ENCODE measurements at regions not wholly inside any gene's neighbourhood (a gene's known extent, or its start where the extent isn't known, plus 50 kb on each side); places are given as distances from the start of the nearest gene placed in this dataset.

GRCh38 chr12:115472852-115473251, 788.9 kb upstream of the TBX3 start:
- H3K36me3 Mint-ChIP-seq (ENCODE audit: low read depth) = no peaks in the 10 kb centered on the region
- no peaks in the 10 kb centered on the region for H3K9me3 Mint-ChIP-seq
- intact Hi-C loops (cut with micrococcal nuclease) = no loop called here
- no peak overlapping the region for H3K27ac Mint-ChIP-seq
- H3K27me3 Mint-ChIP-seq = no peaks in the 10 kb centered on the region
- H3K4me3 Mint-ChIP-seq = no peak overlapping the region
- no peaks in the 10 kb centered on the region for H3K4me1 Mint-ChIP-seq (ENCODE audit: low read depth)

GRCh38 chr12:115470977-115471376, 787.0 kb upstream of the TBX3 start:
- Mint-ChIP-seq H3K36me3 (ENCODE audit: low read depth) (no peaks in the 10 kb centered on the region), H3K4me3 (no peak overlapping the region), H3K27ac (no peak overlapping the region), H3K4me1 (ENCODE audit: low read depth) (no peaks in the 10 kb centered on the region), H3K9me3 (no peaks in the 10 kb centered on the region), H3K27me3 (no peaks in the 10 kb centered on the region)
- intact Hi-C loops (cut with micrococcal nuclease) = no loop called here

DNA sequence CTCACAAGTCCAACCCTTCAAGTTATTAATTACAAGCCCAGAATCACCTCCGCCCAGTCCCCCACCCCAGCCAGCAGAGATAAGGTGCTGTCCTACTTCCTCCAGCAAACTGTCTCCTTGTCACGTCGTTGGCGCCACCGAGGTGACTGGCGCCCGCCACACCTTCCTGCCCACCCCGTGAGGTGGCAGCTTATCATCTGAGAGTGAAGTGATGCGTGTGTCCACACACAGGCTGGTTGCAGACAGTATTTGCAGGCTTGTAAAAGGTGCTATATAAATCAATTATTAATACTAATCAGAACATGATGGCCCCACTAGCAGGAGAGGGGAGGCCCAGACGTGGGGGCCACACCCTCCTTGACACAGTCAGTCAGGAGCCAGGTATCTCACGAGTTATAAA, 786.6 kb upstream of the TBX3 start:
- Mint-ChIP-seq H3K9me3 (no peaks in the 10 kb centered on the region), H3K36me3 (ENCODE audit: low read depth) (no peaks in the 10 kb centered on the region), H3K27ac (no peak overlapping the region), H3K4me1 (ENCODE audit: low read depth) (no peaks in the 10 kb centered on the region), H3K4me3 (no peak overlapping the region), H3K27me3 (no peaks in the 10 kb centered on the region)
- intact Hi-C loops (cut with micrococcal nuclease) = no loop called here

GRCh38 chr12:115468087-115468510, 784.1 kb upstream of the TBX3 start:
- intact Hi-C loops (cut with micrococcal nuclease) = no loop called here

DNA sequence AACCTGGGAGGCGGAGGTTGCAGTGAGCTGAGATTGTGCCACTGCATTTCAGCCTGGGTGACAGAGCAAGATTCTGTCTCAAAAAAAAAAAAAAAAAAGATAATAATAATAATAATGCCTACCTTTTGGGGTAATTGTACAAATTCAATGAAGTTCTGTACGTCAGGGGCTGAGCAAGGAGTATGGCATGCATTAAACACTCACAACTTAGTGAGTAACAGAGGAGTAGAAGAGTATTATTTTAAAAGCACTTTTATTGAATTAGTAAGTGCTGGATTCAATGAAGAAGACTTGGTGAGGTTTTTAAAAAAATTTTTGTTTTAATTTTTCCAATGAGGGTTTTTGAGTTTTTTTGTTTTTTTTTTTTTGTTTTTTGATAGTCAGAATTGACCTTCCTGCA, 783.6 kb upstream of the TBX3 start:
- H3K27me3 Mint-ChIP-seq = peaks cover 2% of the 10 kb centered on the region

More at GRCh38 chr12:115468087-115468510, 784.1 kb upstream of the TBX3 start:
- no peak overlapping the region for H3K4me3 Mint-ChIP-seq
- peaks cover 2% of the 10 kb centered on the region for H3K27me3 Mint-ChIP-seq
- H3K36me3 Mint-ChIP-seq (ENCODE audit: low read depth) = no peaks in the 10 kb centered on the region
- no peak overlapping the region for H3K27ac Mint-ChIP-seq
- H3K4me1 Mint-ChIP-seq (ENCODE audit: low read depth) = no peaks in the 10 kb centered on the region
- no peaks in the 10 kb centered on the region for H3K9me3 Mint-ChIP-seq

GRCh38 chr12:115466076-115466475, 782.1 kb upstream of the TBX3 start:
- H3K36me3 Mint-ChIP-seq (ENCODE audit: low read depth) = no peaks in the 10 kb centered on the region
- no peak overlapping the region for H3K4me3 Mint-ChIP-seq
- H3K9me3 Mint-ChIP-seq = no peaks in the 10 kb centered on the region
- no peak overlapping the region for H3K27ac Mint-ChIP-seq
- intact Hi-C loops (cut with micrococcal nuclease) = no loop called here
- peaks cover 4% of the 10 kb centered on the region for H3K27me3 Mint-ChIP-seq
- no peaks in the 10 kb centered on the region for H3K4me1 Mint-ChIP-seq (ENCODE audit: low read depth)

More for the DNA sequence above, 783.6 kb upstream of the TBX3 start:
- no peak overlapping the region for H3K4me3 Mint-ChIP-seq
- intact Hi-C loops (cut with micrococcal nuclease) = no loop called here
- H3K4me1 Mint-ChIP-seq (ENCODE audit: low read depth) = no peaks in the 10 kb centered on the region
- H3K27ac Mint-ChIP-seq = no peak overlapping the region
- H3K9me3 Mint-ChIP-seq = no peaks in the 10 kb centered on the region
- H3K36me3 Mint-ChIP-seq (ENCODE audit: low read depth) = no peaks in the 10 kb centered on the region

DNA sequence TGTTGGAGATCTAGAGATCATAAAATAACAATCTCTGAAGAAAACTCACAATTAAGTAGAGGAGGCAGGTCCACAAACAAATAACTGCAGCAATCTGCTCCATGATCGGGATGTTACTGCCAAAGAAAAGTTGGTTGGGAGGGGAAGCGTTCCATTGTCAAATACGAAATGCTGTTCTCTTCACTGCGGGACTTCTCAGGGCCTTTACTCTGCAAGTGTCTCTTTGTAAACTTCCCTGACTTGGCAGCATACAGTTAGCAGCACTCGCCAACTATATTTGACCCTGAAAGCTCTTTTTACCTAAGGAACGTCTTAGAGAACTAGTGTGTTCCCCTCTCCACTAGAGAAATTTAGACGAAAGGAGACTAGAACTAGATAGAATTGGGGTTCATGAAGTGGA, 780.7 kb upstream of the TBX3 start:
- intact Hi-C loops (cut with micrococcal nuclease) = no loop called here
- H3K4me1 Mint-ChIP-seq (ENCODE audit: low read depth) = no peaks in the 10 kb centered on the region
- H3K4me3 Mint-ChIP-seq = no peak overlapping the region
- no peaks in the 10 kb centered on the region for H3K9me3 Mint-ChIP-seq
- H3K36me3 Mint-ChIP-seq (ENCODE audit: low read depth) = no peaks in the 10 kb centered on the region
- H3K27ac Mint-ChIP-seq = no peak overlapping the region
- H3K27me3 Mint-ChIP-seq = peaks cover 4% of the 10 kb centered on the region

DNA sequence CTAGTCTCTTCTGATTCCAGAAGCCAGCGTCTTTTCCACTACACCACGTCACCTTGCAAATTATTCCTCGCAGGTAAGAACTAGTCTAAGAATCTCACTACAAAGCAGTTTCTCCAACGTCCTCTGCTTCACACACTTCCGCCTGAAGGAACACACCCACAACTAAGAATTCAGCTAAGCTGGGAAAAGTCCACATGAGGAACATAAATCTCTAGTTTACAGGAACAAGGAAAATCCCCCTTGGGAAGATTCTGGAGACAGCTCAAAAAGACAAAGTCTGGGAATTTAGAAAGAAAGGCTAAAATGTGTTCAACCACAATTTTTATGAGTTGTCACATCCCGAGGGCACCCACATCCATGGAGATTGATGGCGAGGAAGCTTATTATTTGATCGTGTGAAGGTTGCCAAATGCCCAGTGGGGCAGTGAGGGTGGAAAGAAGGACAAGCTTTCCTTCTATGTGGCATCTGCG, 780.2 kb upstream of the TBX3 start:
- Mint-ChIP-seq H3K27me3 (peaks cover 4% of the 10 kb centered on the region), H3K27ac (no peak overlapping the region), H3K36me3 (ENCODE audit: low read depth) (no peaks in the 10 kb centered on the region), H3K4me3 (no peak overlapping the region), H3K4me1 (ENCODE audit: low read depth) (no peaks in the 10 kb centered on the region), H3K9me3 (no peaks in the 10 kb centered on the region)
- intact Hi-C loops (cut with micrococcal nuclease) = no loop called here

DNA sequence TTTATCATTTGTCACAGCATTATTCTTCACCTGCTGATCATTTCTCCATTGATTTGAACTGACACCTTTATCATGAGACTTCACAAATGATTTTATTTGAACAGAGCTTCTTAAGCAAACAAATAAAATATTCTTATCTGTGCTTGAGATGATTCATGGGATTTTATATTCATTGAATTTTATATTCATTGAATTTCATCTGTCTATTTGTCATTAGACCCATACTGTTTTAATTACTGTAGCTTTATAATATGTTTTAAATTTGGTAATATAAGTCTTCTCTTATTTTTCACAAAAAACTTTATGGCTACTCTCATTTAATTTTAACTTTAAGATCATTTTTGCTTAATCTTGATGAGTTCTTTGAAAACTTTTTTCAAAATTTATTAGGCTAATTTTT, 777.4 kb upstream of the TBX3 start:
- no peak overlapping the region for H3K27ac Mint-ChIP-seq
- H3K9me3 Mint-ChIP-seq = no peaks in the 10 kb centered on the region
- intact Hi-C loops (cut with micrococcal nuclease) = no loop called here
- no peaks in the 10 kb centered on the region for H3K4me1 Mint-ChIP-seq (ENCODE audit: low read depth)
- H3K36me3 Mint-ChIP-seq (ENCODE audit: low read depth) = no peaks in the 10 kb centered on the region
- peaks cover 7% of the 10 kb centered on the region for H3K27me3 Mint-ChIP-seq
- H3K4me3 Mint-ChIP-seq = no peak overlapping the region

DNA sequence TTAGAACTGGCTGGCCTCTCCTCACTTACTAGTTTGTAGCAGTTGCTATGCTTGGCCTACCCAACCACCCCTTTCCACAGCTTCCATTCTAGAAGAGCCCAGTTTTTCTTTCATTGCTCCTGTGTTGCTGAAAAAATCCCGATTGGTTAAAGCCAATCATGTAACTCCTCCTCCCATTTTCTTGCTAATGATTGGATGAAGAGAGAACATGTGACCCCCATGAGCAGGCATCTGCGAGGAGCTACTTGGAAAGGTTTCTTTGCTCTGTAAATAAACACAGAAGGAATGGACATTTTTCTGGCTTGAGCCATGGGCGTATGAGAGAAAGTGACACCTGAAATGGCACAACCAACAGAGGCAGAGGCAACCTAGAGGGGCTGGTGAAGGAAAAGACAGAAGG, 773.8 kb upstream of the TBX3 start:
- peaks cover 17% of the 10 kb centered on the region for H3K27me3 Mint-ChIP-seq
- H3K9me3 Mint-ChIP-seq = no peaks in the 10 kb centered on the region
- no peak overlapping the region for H3K27ac Mint-ChIP-seq
- no peaks in the 10 kb centered on the region for H3K4me1 Mint-ChIP-seq (ENCODE audit: low read depth)
- no peaks in the 10 kb centered on the region for H3K36me3 Mint-ChIP-seq (ENCODE audit: low read depth)
- H3K4me3 Mint-ChIP-seq = no peak overlapping the region
- intact Hi-C loops (cut with micrococcal nuclease) = no loop called here

DNA sequence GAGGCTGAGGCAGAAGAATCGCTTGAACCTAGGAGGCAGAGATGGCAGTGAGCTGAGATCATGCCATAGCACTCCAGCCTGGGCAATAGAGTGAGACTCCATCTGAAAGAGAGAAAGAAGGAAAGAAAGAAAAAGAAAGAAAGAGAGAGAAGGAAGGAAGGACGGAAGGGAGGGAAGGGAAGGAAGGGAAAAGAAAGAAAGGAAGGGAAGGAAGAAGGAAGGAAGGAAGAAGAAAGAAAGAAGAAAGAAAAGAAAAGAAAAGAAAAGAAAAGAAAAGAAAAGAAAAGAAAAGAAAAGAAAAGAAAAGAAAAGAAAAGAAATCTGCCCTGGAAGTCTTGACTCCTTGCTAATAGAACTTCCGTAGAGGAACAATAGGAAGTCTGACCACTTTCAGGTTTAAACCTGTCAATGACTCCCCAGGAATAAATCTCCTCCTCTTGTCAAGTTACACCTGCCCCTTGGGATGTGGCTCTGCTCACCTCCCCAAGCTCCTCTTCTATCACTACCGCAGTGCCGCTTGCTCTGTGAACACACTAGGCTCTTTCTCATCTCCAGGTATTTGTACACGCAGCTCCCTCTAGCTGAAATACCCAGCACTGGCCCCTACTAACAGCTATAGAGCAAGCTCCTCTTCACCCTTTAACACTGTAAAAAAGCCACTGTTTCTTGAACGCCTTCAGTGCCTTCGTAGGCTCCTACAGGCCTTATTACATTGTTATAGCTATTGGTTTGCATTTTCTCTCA, 773.1 kb upstream of the TBX3 start:
- no peaks in the 10 kb centered on the region for H3K4me1 Mint-ChIP-seq (ENCODE audit: low read depth)
- H3K36me3 Mint-ChIP-seq (ENCODE audit: low read depth) = no peaks in the 10 kb centered on the region
- no peaks in the 10 kb centered on the region for H3K9me3 Mint-ChIP-seq
- no peak overlapping the region for H3K4me3 Mint-ChIP-seq
- H3K27ac Mint-ChIP-seq = no peak overlapping the region
- intact Hi-C loops (cut with micrococcal nuclease) = no loop called here
- peaks cover 23% of the 10 kb centered on the region for H3K27me3 Mint-ChIP-seq

DNA sequence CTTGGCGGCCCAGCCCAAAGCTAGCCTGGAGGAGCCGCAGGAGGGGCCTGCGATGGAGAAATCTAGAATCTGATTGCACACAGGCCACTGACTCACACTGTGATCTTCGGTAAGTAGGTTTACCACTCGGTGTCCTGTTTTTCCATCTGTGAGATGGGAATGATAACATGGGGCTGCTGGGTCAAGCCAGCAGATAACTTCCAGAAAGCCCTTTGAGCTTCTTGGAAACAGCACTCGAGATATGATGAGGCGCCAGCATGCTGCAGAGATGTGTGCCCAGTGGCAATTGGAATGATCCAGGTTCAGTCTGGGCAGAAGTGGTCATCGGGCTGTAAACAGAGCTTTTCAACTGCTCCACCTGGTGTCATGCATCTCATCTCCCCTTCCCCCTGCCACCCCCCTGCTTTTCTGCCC, 771.3 kb upstream of the TBX3 start:
- H3K27ac Mint-ChIP-seq = no peak overlapping the region
- H3K9me3 Mint-ChIP-seq = no peaks in the 10 kb centered on the region
- H3K27me3 Mint-ChIP-seq = peaks cover 36% of the 10 kb centered on the region
- intact Hi-C loops (cut with micrococcal nuclease) = no loop called here
- H3K36me3 Mint-ChIP-seq (ENCODE audit: low read depth) = no peaks in the 10 kb centered on the region
- no peak overlapping the region for H3K4me3 Mint-ChIP-seq
- H3K4me1 Mint-ChIP-seq (ENCODE audit: low read depth) = no peaks in the 10 kb centered on the region

DNA sequence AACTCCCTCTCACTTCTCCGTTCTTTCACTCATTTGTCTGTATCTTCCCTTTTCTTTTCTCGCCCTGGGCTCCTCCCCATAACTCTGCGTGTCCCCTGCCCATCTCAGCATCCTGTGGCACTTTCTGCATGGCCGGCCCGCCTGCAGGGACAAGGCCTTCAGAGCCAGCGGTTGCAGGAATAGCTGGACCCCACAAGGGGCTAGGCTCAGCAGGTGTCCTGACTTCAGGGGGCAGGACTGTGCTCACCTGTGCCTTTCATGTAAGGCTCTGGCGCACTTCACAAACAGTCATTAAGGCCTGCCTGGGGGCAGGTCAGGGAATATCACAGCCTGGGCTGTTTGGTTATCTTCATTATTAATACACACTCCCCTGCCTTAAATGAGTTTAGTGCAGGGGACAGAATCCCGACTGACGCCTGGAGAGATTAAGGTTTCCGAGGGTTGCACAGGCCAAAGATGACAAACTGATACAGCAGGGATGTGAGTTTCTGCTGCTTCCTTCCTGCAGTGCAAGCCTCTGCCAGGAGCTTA, 768.8 kb upstream of the TBX3 start:
- Mint-ChIP-seq H3K9me3 (no peaks in the 10 kb centered on the region), H3K36me3 (ENCODE audit: low read depth) (no peaks in the 10 kb centered on the region), H3K27ac (no peak overlapping the region), H3K4me1 (ENCODE audit: low read depth) (no peaks in the 10 kb centered on the region), H3K27me3 (peaks cover 41% of the 10 kb centered on the region), H3K4me3 (no peak overlapping the region)
- intact Hi-C loops (cut with micrococcal nuclease) = no loop called here

- Mint-ChIP-seq H3K9me3 (no peaks in the 10 kb centered on the region), H3K4me3 (no peak overlapping the region), H3K27ac (no peak overlapping the region), H3K27me3 (peaks cover 41% of the 10 kb centered on the region), H3K4me1 (ENCODE audit: low read depth) (no peaks in the 10 kb centered on the region), H3K36me3 (ENCODE audit: low read depth) (no peaks in the 10 kb centered on the region)
- intact Hi-C loops (cut with micrococcal nuclease) = no loop called here
Measured at GRCh38 chr12:115451780-115452736, 768.1 kb upstream of the TBX3 start.

All from dendritic cell treated with granulocyte-macrophage colony-stimulating factor and Interleukin-4, amounts not matched to agents 40 ng/mL and 50 ng/mL, for 4 days (primary cell).